Tibial nerve (tissue), 4 donors: ENCODE measurements at regions not wholly inside any gene's neighbourhood (a gene's known extent, or its start where the extent isn't known, plus 50 kb on each side); places are given as distances from the start of the nearest gene placed in this dataset.

Experiments
- DNase-seq, 2 donors: peaks; one replicate each; pipeline ENCODE4 v3.0.0-alpha.2; 2019; ENCODE audit warnings: low spot score in 2 of 2
- H3K27ac ChIP-seq, 4 donors: fragments of 200-600 bp; sonication (generic) in 3 of 4; one replicate each; pipeline ENCODE4 v1.5.1; 2017 to 2019; ENCODE audit warnings: mild to moderate bottlenecking in 1 of 4
- H3K27me3 ChIP-seq, 2 donors: fragments of 200-600 bp; sonication (generic) in 1 of 2; one replicate each; pipeline versions ENCODE4 v1.5.1 to v1.6.0; 2017 to 2019
- H3K36me3 ChIP-seq, 3 donors: fragments of 200-600 bp; sonication (generic); one replicate each; pipeline ENCODE4 v1.5.1; 2018 to 2019
- H3K4me1 ChIP-seq, 4 donors: fragments of 200-600 bp; sonication (generic) in 3 of 4; one replicate each; pipeline ENCODE4 v1.5.1; 2017 to 2019
- H3K4me3 ChIP-seq, 4 donors: fragments of 200-600 bp; sonication (generic) in 3 of 4; one replicate each; pipeline ENCODE4 v1.5.1; 2017 to 2019; ENCODE audit warnings: mild to moderate bottlenecking in 1 of 4, moderate library complexity in 1 of 4
- H3K9me3 ChIP-seq, 4 donors: fragments of 200-600 bp; sonication (generic) in 3 of 4; one replicate each; pipeline ENCODE4 v1.5.1; 2017 to 2019
- CTCF ChIP-seq, 5 experiments: fragments of 200-600 bp in 3 of 5; fragments of 450-650 bp in 2 of 5; sonication (generic) in 3 of 5; IDR thresholded peaks; one replicate each; pipeline ENCODE4 v1.5.1; 2016 to 2019; ENCODE audit warnings: antibody characterized with exemption in 5 of 5, mild to moderate bottlenecking in 3 of 5, moderate library complexity in 2 of 5
- EP300 ChIP-seq, 2 donors: sonication (generic); formaldehyde crosslinking; IDR thresholded peaks; one replicate each; pipeline ENCODE4 v1.6.1; 2017; ENCODE audit warnings: antibody characterized with exemption in 2 of 2, mild to moderate bottlenecking in 1 of 2
- POLR2A ChIP-seq, 2 donors: fragments of 450-650 bp; IDR thresholded peaks; one replicate each; pipeline ENCODE4 v1.6.1; 2017; ENCODE audit warnings: antibody characterized with exemption in 2 of 2, mild to moderate bottlenecking in 2 of 2, moderate library complexity in 2 of 2
- WGBS, 2 donors: methylation state at CpG; one replicate each; pipeline ENCODE4 v1.1.5; 2018; 5-methylcytosine and 5-hydroxymethylcytosine counted together

- TF ChIP-seq EP300 (IDR thresholded peaks at IDR 0.05) (no peak), CTCF (IDR thresholded peaks at IDR 0.05) (no peak)
- H3K27ac ChIP-seq, result no peak overlapping the region
- H3K27me3 ChIP-seq, result no peaks in the 10 kb centered on the region
- no peak overlapping the region for H3K4me3 ChIP-seq
- no peaks in the 10 kb centered on the region for H3K4me1 ChIP-seq
- H3K9me3 ChIP-seq, result no peaks in the 10 kb centered on the region
- no peak for DNase-seq
- no peaks in the 10 kb centered on the region for H3K36me3 ChIP-seq
- 78% methylated on average over 5 of the region's 5 CpGs for WGBS, 2 donors
Observed at GRCh38 chr15:98230975-98231374, 270.5 kb downstream of the ARRDC4 start.

GRCh38 chr15:98231696-98232440, 271.4 kb downstream of the ARRDC4 start:
- no peaks in the 10 kb centered on the region for H3K4me1 ChIP-seq
- no peak overlapping the region for H3K4me3 ChIP-seq
- no peak overlapping the region for H3K27ac ChIP-seq
- no peaks in the 10 kb centered on the region for H3K36me3 ChIP-seq
- no peak for TF ChIP-seq CTCF (IDR thresholded peaks at IDR 0.05)
- TF ChIP-seq POLR2A (IDR thresholded peaks at IDR 0.05), result no peak
- TF ChIP-seq EP300 (IDR thresholded peaks at IDR 0.05), result no peak
- no peaks in the 10 kb centered on the region for H3K9me3 ChIP-seq
- no peaks in the 10 kb centered on the region for H3K27me3 ChIP-seq
- WGBS, 2 donors, result 45 to 56% methylated on average over 8 of the region's 8 CpGs
- no peak for DNase-seq

GRCh38 chr15:98232761-98233160, 272.3 kb downstream of the ARRDC4 start:
- 90 to 92% methylated on average over 3 of the region's 3 CpGs for WGBS, 2 donors
- no peak overlapping the region for H3K27ac ChIP-seq
- TF ChIP-seq EP300 (IDR thresholded peaks at IDR 0.05) (no peak), POLR2A (IDR thresholded peaks at IDR 0.05) (no peak), CTCF (IDR thresholded peaks at IDR 0.05) (no peak)
- H3K4me3 ChIP-seq, result no peak overlapping the region
- no peaks in the 10 kb centered on the region for H3K27me3 ChIP-seq
- no peak for DNase-seq
- no peaks in the 10 kb centered on the region for H3K4me1 ChIP-seq
- H3K9me3 ChIP-seq, result no peaks in the 10 kb centered on the region
- H3K36me3 ChIP-seq, result no peaks in the 10 kb centered on the region

- Histone ChIP-seq H3K27me3 (no peaks in the 10 kb centered on the region), H3K4me1 (no peaks in the 10 kb centered on the region), H3K9me3 (no peaks in the 10 kb centered on the region), H3K4me3 (no peak overlapping the region), H3K36me3 (no peaks in the 10 kb centered on the region), H3K27ac (no peak overlapping the region)
- WGBS, 2 donors, result 73 to 75% methylated on average over 2 of the region's 2 CpGs
- no peak for TF ChIP-seq POLR2A (IDR thresholded peaks at IDR 0.05)
- no peak for TF ChIP-seq EP300 (IDR thresholded peaks at IDR 0.05)
- no peak for TF ChIP-seq CTCF (IDR thresholded peaks at IDR 0.05)
- no peak for DNase-seq
Observed at GRCh38 chr15:98233873-98234272, 273.4 kb downstream of the ARRDC4 start.

- H3K4me1 ChIP-seq, result no peaks in the 10 kb centered on the region
- no peak for DNase-seq
- no peaks in the 10 kb centered on the region for H3K27me3 ChIP-seq
- TF ChIP-seq EP300 (IDR thresholded peaks at IDR 0.05) (no peak), POLR2A (IDR thresholded peaks at IDR 0.05) (no peak), CTCF (IDR thresholded peaks at IDR 0.05) (no peak)
- no peaks in the 10 kb centered on the region for H3K36me3 ChIP-seq
- no peak overlapping the region for H3K4me3 ChIP-seq
- no peaks in the 10 kb centered on the region for H3K9me3 ChIP-seq
- no peak overlapping the region for H3K27ac ChIP-seq
- 0% methylated on average over 1 of the region's 1 CpG for WGBS, 2 donors
Observed at GRCh38 chr15:98240303-98240702, 279.8 kb downstream of the ARRDC4 start.
